GM21447 (cell line): ENCODE measurements at regions not wholly inside any gene's neighbourhood (a gene's known extent, or its start where the extent isn't known, plus 50 kb on each side); places are given as distances from the start of the nearest gene placed in this dataset.
"Not testable (repeated sequence)": the region's sequence is repeated elsewhere in the genome, so short reads cannot be mapped to it uniquely, and the experiment has no call there.

Experiments used
- ATAC-seq: cut with Tn5 transposase; IDR thresholded peaks from one replicate; pipeline ENCODE4 v1.9.1; 2021; ENCODE audit not compliant: unreplicated experiment

DNA sequence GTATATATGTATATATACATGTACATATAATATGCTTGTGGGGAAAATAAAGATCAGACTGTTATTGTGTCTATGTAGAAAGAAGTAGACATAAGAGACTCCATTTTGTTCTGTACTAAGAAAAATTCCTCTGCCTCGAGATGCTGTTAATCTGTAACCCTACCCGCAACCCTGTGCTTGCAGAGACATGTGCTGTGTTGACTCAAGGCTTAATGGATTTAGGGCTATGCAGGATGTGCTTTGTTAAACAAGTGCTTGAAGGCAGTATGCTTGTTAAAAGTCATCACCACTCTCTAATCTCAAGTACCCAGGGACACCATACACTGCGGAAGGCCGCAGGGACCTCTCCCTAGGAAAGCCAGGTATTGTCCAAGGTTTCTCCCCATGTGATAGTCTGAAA is 972.9 kb downstream of the GALC start:
- ATAC-seq = not testable (repeated sequence)

DNA sequence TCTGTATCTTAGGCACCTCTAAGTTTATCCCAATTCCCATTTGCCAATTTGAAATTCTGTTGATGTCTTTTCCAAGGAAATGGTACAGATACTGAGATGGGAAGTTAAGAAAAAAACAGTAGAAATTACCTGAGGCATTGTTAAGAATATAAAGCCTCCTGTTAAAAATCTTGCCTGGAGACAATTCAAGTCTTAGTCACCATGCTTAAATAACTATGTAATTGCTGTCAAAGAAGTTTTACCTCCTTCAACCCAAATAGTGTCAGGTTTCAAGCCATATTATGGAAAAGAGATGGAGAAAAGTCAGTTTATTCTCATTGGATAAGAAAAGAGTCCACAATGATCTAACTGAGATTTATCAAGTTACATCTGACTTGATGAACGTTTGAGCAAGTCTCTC is 974.7 kb downstream of the GALC start:
- no peak for ATAC-seq

DNA sequence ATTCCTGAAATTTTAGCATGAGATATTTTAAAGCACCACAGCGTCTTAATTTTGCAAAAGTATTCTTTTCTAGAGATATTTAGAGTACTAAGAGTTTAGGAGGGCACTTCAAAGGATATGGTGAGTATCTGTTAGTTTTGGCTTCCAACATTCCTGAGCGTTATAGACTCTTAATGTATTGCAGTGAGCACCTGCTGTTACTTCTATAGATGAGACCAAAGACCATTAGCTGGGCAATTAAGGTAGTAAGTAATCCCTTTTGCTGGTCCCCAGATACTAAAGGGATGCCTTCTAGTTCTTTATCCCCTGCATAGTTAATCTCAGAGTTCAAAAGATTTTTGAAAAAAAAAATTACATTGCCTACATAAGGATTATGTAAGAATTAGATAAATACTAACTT is 975.6 kb downstream of the GALC start:
- no peak for ATAC-seq

DNA sequence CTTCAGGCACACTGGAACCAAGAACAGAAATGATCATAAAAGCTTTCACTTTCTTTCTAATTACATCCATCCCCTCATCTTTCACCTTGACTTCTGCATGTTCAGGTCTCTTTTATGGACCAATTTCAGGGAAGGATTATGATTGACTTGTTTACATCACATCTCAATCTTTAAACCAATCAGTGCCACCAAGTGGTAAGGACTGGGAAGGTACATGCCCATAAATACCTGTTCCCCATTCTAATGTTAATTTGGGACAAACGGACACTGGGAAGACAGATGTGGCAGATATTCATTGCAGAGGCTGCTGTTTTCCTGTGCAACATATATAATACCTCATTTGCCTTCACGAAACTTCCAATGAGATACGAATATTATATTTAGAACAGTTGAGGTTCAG is 978.1 kb downstream of the GALC start:
- no peak for ATAC-seq

DNA sequence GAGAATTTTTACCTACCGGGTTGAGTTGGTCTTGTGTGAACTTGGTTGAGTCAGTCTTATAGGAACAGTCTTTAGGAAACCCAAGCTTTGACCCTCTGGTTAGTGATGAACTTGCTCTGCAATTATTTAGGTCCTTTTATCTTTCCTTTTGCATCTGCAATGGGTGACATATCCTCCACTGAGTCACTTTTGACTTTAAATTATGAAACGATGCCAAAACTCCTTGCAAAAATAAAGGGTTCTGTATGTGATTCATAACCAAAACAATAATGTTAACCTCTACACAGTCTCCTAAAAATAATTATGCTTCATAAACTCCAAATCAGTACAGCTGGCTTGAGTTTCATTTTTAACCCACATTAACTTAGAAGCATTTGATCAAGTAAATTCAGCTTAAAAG is 979.4 kb downstream of the GALC start:
- no peak for ATAC-seq

DNA sequence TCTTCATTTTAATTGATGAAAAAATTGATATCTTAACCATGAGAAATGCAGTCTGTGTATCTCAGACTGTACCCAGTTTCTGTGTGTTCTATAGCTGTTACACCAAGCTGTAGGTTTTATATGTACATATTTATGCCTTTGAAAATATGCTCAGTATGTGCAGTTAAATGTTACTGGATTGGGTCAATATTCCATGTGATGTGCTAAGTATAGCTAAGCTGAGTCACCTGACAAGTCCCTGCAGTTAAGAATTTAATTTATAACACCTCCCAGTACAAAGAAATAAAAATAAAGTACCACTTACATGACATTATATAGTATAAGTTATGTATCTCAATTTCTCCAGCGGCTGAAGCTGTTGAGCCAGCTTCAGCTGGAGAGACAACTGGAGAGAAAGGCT is 984.0 kb downstream of the GALC start:
- ATAC-seq = no peak

DNA sequence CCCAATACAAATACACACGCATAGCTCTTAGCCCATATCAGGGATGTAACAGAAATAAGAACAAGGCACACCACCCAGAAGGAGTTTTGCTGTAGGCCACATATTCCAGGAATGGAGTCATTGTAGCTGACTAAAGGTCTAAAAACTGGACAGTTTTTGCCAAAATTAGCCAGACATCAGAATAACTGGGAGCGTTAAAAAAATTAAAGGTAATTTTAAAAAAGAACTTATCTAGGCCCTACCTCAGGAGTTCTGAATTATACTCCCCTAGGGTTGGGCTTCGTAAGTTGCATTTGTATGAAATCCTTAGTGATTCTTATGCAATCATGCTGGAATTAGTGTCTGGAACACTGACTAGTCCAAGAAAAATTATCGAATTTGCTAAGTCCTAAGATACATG is 987.7 kb downstream of the GALC start:
- no peak for ATAC-seq

DNA sequence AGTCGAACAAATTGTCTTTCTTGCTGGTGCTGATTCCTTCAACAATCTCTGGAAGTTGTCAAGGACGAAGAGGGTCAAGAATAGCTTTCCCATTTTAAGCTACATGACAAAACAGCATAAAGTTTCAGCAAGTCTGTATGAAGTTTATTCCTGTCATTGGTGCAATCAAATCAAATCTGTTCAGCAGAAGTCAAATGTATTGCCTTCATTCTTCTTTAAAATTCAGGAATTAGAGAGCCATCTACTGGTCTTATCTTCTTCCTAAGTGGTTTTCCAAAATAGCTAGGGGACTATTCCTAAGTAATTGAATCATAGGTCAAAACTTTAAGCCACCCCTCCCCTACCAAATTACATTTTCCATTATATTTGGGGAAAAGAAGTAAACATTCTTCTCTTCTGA is 990.2 kb downstream of the GALC start:
- ATAC-seq = no peak

DNA sequence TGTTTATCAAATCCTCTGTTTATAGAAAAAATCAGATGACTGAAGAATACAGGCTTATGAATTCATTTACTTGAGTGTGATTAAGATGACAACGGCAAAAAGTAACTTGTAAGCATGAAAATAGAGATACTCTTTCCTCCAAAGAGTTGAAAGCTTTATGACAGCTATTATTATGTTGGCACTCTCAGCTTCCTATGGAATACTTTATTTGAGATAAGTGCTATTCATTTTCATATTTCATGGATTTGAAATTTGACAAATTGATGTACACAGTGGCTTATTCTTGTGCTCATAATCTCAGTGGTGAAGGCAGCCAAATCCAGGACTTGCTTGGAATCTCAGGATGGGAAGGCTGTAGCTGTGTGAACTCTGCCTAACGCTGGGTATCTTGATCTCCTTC is 991.6 kb downstream of the GALC start:
- ATAC-seq = no peak

DNA sequence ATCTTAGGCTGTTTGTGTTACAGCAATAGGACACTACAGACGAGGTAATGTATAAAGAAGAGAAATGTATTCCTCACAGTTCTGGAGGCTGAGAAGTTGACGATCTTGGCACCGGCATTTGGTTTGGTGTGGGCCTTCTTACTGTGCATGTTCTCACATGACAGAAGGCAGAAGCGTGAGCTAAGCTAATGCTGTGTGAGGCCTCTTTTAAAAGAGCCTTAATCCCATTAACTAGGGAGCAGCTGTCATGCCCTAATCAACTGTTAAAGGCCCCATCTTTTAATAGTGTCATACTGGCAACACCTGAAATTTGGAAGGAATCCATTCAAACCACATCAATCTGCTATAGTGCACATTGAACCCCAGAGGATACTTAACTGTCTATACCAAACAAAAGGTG is 992.9 kb downstream of the GALC start:
- no peak for ATAC-seq

DNA sequence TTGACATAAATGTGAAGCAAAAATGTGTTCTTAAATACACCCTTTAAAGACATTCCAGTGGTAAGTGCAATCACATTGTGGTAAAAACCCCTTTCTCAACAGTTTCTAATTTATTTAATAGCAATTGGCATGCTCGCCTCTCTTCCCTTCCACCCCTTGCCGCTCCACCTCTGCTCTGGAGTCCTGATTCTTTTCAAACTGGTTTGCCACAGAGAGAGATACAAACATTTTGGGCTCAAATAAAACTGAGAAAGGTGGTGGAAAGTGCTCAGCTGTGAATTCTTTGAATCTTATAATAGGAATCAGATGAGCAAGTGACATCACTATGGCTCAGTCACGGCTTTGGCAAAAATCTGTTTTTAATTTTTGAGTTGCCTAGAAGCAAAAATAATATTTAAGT is 993.9 kb downstream of the GALC start:
- no peak for ATAC-seq

DNA sequence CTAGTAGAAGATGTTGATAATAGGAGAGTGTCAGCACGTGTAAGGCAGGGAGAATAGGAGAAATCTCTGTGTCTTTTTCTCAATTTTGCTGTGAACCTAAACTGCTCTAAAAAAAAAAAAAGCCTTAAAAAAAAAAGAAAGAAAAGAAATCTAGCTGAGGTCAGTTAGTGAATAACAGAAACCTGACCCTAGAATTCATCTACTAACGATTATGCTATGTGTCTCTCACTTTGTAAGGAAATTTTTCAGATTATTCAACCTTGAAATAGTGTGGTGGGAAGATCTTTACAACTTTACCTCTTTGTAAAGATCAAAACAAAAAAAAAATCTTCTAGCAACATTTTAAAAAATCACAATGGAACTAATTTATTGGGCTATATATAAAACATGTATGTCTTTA is 995.7 kb downstream of the GALC start:
- ATAC-seq = no peak

DNA sequence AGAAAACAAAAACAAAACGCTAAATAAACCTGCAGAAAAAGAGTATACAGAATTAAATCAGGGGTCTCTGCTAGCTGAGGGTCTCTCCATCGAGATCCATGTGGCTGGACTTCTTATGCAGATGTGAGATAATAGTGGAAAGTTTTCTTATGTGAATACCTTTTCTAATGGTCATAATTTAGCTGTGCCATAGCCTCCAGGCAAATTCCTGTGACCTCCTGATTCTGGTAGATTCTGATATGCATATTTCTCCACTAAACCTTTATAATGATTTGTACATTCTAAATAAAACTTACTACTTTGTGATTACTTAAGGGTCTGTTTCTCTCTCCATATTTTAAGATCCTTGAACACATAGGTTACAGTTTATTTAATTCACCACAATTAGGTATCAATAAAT is 1002.6 kb downstream of the GALC start:
- no peak for ATAC-seq

DNA sequence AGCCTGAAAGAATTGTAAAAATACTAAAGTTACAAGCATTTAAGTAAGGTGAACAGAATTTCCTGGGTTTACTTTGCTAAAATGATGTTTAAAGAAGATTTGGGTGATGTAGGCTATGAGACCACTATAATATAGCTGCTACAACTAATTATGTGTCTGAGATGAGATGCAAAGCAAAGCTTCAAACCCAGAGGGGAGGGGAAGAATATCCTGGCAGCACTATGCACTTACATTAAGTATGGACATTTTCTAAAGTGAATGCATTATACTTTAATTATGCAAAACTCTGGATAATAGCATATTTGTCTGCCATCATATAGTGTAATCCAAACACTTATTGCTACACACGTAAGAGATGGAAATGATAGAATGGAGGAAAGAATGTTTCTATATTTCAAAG is 1003.7 kb downstream of the GALC start:
- ATAC-seq = no peak

DNA sequence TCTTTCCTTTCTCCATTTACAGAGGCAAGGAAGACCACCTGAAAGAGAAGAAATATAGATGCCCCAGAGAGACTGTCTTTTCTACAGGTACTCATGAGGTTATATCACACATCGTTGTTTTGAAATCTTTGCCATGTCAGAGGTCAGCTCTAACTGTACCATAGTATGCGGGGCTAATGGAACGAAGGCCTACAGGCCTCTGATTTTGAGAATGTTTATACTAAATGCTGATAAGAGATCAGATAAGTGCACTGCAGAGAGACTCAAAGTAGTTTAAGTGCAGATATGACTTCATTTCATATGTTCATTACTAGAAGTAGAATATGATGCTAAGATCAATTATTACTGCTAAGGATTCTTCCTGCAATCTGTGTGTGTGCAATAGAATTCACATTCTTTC is 1005.0 kb downstream of the GALC start:
- ATAC-seq = no peak

DNA sequence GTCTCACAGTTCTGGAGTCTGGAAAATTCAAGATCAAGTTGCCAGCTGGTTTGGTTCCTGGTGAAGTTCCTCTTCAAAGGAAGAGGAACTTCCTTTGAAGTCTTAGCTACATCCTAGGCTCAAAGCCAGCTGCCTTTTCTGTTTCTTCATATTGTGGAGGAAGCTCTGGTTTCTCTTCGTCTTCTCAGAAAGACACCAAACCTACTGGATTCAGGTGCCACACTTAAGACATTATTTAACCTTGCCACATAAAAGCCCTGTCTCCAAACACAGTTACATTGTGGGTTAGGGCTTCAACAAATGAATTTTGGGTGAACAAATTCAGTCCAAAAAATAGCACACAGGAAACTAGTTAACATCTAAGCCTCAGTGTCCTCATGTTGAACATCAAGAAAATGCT is 1019.8 kb downstream of the GALC start:
- ATAC-seq = no peak

DNA sequence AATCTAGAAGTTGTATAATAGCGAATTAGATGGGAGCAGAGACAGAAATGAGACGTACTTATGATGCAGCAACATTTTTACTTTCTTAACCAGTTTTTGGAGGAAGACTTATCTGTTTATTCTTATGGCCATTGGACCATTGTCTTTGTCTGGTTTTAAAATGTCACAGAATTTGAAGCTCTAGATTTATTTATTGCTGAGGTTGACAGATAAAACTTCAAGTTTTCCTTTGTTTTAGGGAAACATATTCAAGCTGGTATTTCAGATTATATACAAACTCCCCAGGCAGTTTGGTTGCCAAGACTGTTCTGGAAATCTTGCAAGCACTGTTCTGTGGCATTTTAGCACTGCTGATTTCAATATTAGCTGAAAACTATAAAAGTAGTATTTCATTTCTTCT is 1021.7 kb downstream of the GALC start:
- no peak for ATAC-seq

DNA sequence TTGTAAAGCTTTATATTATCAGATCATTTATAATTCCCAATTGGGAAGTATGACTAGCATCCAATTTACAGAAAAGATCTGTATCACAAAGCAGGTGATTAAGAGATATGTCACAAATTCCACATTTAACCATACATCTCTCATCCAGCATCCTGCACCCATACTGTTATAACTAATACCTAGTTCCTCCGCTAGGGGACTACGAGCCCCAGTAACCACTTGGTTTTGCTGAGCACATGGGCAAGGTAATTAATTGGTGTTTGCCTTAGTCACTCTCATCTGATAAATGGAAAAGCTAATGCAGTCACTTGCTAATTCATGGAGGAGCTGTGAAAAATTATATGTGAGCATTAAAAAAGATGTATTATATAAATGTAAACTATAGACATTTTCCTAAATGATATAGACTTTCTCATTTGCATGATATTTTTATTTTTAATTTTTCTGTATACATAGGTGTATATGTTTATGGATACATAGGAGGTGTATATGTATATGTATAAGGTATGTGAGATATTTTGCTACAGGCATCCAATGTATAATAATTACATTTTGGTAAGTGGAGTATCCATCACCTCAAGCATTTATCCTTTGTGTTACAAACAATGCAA is 1031.8 kb downstream of the GALC start:
- no peak for ATAC-seq

DNA sequence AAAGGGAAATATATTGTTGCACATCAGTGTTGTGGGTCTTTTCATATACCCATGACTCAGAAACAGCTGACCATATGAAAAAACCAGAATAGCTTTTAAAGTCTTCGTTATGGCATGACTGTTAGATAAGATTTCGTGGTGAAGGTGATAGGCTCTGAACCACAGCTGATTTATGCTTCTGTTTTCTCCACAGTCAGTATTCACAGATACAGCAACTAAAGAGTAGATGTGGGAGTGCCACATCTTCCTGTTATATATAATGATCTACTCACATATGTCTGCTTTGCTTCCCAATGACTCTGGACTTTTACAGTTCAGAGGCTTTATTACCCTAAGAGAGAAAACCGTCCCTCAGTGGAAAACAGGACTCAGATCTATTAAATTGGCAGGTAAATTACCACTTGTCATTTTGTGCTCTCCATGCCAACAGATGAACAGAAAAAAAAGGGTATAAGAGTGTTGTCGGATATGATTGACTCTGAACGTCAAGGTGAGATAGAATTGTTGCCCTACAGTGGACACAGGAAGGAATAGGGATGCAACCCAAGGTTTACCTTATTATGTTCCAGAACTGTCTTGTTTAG is 1037.1 kb downstream of the GALC start:
- ATAC-seq = no peak

DNA sequence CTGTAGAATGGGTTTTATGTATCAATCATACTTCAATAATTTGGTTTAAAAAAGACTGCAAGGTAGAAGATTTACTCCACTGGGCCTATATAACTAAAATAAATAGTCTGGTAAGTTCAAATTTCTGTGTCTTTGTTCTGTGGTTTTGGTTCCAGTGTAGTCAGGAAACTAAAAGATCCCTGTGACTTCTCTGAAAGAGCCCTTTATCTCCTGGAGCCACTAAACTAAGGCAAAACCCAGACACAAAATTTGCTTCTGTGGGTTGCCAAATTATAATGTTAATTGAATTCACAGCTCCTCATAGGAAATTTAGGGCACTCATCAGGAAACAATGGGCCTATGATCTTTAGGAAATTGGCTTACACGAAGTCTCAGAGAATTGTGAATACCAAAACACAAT is 1038.4 kb downstream of the GALC start:
- no peak for ATAC-seq

DNA sequence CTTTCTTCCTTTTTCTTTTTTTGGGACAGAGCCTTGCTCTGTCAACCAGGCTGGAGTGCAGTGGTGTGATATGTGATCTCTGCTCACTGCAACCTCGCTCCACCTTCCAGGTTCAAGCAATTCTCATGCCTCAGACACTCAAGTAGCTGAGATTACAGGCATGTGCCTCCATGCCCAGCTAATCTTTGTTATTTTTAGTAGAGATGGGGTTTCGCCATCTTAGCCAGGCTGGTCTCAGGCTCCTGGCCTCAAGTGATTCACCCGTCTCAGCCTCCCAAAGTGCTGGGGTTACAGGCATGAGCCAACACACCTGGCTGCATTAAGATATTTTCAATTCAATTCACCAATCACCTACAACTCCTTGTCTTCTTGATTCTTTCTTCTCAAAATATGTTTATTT is 1046.5 kb downstream of the GALC start:
- no peak for ATAC-seq

DNA sequence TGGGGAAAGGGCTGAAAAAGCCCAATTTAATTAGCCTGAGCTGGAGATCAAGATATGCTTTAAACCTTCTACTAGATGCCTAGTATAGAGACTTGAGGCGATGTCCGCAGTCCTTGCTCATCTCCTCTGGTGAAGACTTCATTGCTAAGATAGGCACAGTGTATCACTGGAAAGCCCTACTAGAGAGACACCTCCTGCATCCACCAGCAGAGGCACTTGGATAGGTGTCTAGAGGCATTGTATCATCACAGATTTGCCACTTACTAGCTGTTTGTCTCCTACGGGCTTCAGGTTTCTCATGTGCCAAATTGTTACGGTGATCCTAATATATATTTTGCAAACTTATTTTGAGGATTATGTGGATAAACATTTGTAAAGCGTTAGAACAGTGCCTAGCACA is 1048.5 kb downstream of the GALC start:
- no peak for ATAC-seq
